ENCODE measurements at regions not wholly inside any gene's neighbourhood (a gene's known extent, or its start where the extent isn't known, plus 50 kb on each side); places are given as distances from the start of the nearest gene placed in this dataset.

DNA sequence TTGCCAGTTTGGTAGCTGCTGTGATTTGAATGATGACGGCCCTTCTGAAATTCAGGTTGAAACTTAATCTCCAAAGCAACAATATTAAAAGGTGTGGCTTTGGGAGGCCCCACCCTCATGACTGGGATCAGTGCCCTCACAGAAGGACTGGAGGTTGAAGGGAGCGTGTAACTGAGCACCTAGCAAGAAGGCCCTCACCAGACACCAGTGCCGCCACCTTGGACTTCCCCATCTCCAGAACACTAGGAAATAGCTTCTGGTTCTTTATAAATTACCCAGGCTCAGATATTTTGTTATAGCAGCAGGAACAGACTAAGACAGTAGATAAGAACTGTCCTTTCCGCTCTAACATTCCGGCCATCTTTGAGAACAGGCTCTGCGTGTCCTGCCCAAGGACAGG lies 243.1 kb downstream of the DLL1 start:
- TF ChIP-seq, protein P1, sequence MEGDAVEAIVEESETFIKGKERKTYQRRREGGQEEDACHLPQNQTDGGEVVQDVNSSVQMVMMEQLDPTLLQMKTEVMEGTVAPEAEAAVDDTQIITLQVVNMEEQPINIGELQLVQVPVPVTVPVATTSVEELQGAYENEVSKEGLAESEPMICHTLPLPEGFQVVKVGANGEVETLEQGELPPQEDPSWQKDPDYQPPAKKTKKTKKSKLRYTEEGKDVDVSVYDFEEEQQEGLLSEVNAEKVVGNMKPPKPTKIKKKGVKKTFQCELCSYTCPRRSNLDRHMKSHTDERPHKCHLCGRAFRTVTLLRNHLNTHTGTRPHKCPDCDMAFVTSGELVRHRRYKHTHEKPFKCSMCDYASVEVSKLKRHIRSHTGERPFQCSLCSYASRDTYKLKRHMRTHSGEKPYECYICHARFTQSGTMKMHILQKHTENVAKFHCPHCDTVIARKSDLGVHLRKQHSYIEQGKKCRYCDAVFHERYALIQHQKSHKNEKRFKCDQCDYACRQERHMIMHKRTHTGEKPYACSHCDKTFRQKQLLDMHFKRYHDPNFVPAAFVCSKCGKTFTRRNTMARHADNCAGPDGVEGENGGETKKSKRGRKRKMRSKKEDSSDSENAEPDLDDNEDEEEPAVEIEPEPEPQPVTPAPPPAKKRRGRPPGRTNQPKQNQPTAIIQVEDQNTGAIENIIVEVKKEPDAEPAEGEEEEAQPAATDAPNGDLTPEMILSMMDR (conservative IDR thresholded peaks at IDR 0.05; ENCODE audit: low read depth, low read length), result no peak
- TF ChIP-seq EZH2 (IDR thresholded peaks at IDR 0.05; ENCODE audit: borderline replicate concordance, low read depth, low read length, poor library complexity, severe bottlenecking), result no peak
